ENCODE measurements at regions not wholly inside any gene's neighbourhood (a gene's known extent, or its start where the extent isn't known, plus 50 kb on each side); places are given as distances from the start of the nearest gene placed in this dataset.
"Not testable (repeated sequence)": the region's sequence is repeated elsewhere in the genome, so short reads cannot be mapped to it uniquely, and the experiment has no call there.

- DNase-seq (ENCODE audit: low read depth, low spot score), result no peak
These were observed 251.8 kb upstream of the NETO1 start for GRCh38 chr18:73119574-73119973.

- no peak for DNase-seq (ENCODE audit: low read depth, low spot score)
These were observed 250.5 kb upstream of the NETO1 start for GRCh38 chr18:73118121-73118816.

- DNase-seq (ENCODE audit: low read depth, low spot score), result no peak
These were observed 242.5 kb upstream of the NETO1 start for GRCh38 chr18:73110307-73110706.

GRCh38 chr18:73101977-73102376 is 234.2 kb upstream of the NETO1 start:
- DNase-seq (ENCODE audit: low read depth, low spot score), result no peak

GRCh38 chr18:73101491-73101890 is 233.7 kb upstream of the NETO1 start:
- DNase-seq (ENCODE audit: low read depth, low spot score), result not testable (repeated sequence)

GRCh38 chr18:73099759-73100158 is 232.0 kb upstream of the NETO1 start:
- no peak for DNase-seq (ENCODE audit: low read depth, low spot score)

GRCh38 chr18:73093687-73094250 is 226.0 kb upstream of the NETO1 start:
- no peak for DNase-seq (ENCODE audit: low read depth, low spot score)

- DNase-seq (ENCODE audit: low read depth, low spot score), result no peak
These were observed 220.7 kb upstream of the NETO1 start for GRCh38 chr18:73088445-73088844.

GRCh38 chr18:73087282-73087977 is 219.6 kb upstream of the NETO1 start:
- no peak for DNase-seq (ENCODE audit: low read depth, low spot score)

GRCh38 chr18:73079920-73080319 is 212.1 kb upstream of the NETO1 start:
- DNase-seq (ENCODE audit: low read depth, low spot score), result no peak

GRCh38 chr18:73060666-73061288 is 193.0 kb upstream of the NETO1 start:
- DNase-seq (ENCODE audit: low read depth, low spot score), result no peak

- DNase-seq (ENCODE audit: low read depth, low spot score), result no peak
These were observed 191.5 kb upstream of the NETO1 start for GRCh38 chr18:73059280-73059679.

- no peak for DNase-seq (ENCODE audit: low read depth, low spot score)
These were observed 179.9 kb upstream of the NETO1 start for GRCh38 chr18:73047688-73048087.

GRCh38 chr18:73045037-73045436 is 177.2 kb upstream of the NETO1 start:
- DNase-seq (ENCODE audit: low read depth, low spot score), result no peak

- DNase-seq (ENCODE audit: low read depth, low spot score), result no peak
These were observed 175.8 kb upstream of the NETO1 start for GRCh38 chr18:73043611-73044010.

- no peak for DNase-seq (ENCODE audit: low read depth, low spot score)
These were observed 175.4 kb upstream of the NETO1 start for GRCh38 chr18:73043211-73043610.

- DNase-seq (ENCODE audit: low read depth, low spot score), result no peak
These were observed 172.5 kb upstream of the NETO1 start for GRCh38 chr18:73040247-73040646.

GRCh38 chr18:73038336-73038735 is 170.5 kb upstream of the NETO1 start:
- no peak for DNase-seq (ENCODE audit: low read depth, low spot score)

GRCh38 chr18:73023975-73024374 is 156.2 kb upstream of the NETO1 start:
- DNase-seq (ENCODE audit: low read depth, low spot score), result no peak

- DNase-seq (ENCODE audit: low read depth, low spot score), result no peak
These were observed 141.9 kb upstream of the NETO1 start for GRCh38 chr18:73009691-73010090.

- no peak for DNase-seq (ENCODE audit: low read depth, low spot score)
These were observed 140.1 kb upstream of the NETO1 start for GRCh38 chr18:73007915-73008308.

- DNase-seq (ENCODE audit: low read depth, low spot score), result no peak
These were observed 139.6 kb upstream of the NETO1 start for GRCh38 chr18:73007195-73007914.

Data from activated naive CD8-positive, alpha-beta T cell treated with anti-CD3 and anti-CD28 coated beads, Interleukin-2, amount 50 U/mL, for 16 hours (primary cell).